ENCODE measurements at regions not wholly inside any gene's neighbourhood (a gene's known extent, or its start where the extent isn't known, plus 50 kb on each side); places are given as distances from the start of the nearest gene placed in this dataset.

DNA sequence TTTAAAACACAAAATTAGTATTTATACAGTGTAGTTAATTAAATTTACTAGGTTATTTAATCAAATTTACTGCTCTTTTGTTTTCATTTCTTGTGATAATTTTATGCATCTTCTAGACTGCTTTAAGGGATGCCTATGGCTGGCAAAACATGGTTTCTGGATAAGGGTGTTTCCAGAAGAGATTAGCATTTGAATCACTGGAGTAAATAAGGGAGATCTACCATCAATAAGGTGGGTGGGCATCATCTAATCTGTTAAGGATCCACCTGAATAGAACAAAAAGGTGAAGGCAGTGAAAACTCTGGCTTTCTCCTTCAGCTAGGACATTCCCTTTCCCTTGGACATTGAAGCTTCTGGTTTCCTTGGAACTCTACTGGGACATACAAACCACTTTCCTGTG lies 146.2 kb upstream of the LAMA2 start:
- no peak for DNase-seq
- Histone ChIP-seq H3K9me3 (ENCODE audit: control insufficient read depth in 2 of 3, insufficient read depth in 1 of 3, low read length in 3 of 3) (no peaks in the 10 kb centered on the region), H3K27ac (ENCODE audit: low read depth in 2 of 2, low read length in 2 of 2) (no peak overlapping the region), H3K4me1 (ENCODE audit: control insufficient read depth in 2 of 3, insufficient read depth in 2 of 3, low read depth in 1 of 3, low read length in 3 of 3) (no peaks in the 10 kb centered on the region), H3K9ac (ENCODE audit: low read length in 3 of 3) (no peak overlapping the region), H3K36me3 (ENCODE audit: control insufficient read depth in 2 of 3, insufficient read depth in 3 of 3, low read length in 3 of 3) (no peaks in the 10 kb centered on the region), H3K27me3 (ENCODE audit: control insufficient read depth, insufficient read depth, low read length) (no peaks in the 10 kb centered on the region), H3K4me3 (ENCODE audit: low read length in 3 of 3) (no peak overlapping the region)
- intact Hi-C loops (cut with DNase I): no loop called here
- FAIRE-seq: no peak
- no peak for TF ChIP-seq CTCF (IDR thresholded peaks at IDR 0.05; ENCODE audit: borderline replicate concordance, extremely low read depth, insufficient read depth)

DNA sequence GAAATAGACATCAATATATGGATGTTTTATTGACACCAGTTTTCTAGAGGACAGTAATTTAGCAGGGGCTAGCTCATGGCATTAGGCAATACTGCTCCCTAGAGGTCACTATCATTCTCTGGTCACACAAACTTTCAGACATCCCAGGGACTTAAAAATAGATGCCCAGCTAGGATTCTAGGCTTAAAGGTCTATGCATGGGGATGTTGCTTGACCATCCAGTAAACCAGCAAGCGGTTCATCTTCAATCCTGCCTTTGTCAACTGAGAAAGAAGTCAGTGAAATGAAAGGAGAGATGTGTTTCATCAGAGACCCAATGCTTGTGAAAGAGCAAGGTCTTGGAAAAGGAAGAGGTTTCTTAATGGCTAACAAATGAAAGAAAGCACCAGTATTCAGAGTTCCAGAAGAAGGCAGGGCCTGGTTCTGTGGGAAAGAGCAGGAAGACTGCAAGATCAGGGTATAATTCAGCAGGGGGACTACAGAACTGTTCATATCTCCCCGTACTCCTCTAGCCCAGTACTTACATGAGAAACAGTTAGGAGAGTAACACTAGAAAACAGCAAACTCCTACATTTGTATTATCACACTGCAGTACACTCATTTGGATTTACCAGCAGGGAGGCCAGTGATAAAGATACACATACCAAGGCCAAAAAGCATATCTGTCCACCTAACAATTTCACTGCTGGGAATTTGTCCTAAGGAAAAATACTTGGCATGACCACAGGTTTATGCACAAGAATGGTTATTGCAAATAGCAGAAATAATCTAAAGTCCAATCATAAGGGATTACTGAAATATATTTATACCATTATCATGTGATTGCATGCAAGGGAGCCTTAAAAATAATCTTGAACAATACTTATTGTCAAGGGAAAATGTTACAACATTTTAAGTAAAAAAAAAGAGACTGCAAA lies 151.4 kb upstream of the LAMA2 start:
- H3K27me3 ChIP-seq (ENCODE audit: control insufficient read depth, insufficient read depth, low read length): no peaks in the 10 kb centered on the region
- DNase-seq (peak in 3 of 5 donors; percentile 10 to 44 (median 31)), FAIRE-seq (no peak)
- H3K4me3 ChIP-seq (ENCODE audit: low read length in 3 of 3): no peak overlapping the region
- no peak overlapping the region for H3K9ac ChIP-seq (ENCODE audit: low read length in 3 of 3)
- H3K36me3 ChIP-seq (ENCODE audit: control insufficient read depth in 2 of 3, insufficient read depth in 3 of 3, low read length in 3 of 3): no peaks in the 10 kb centered on the region
- TF ChIP-seq CTCF (IDR thresholded peaks at IDR 0.05; ENCODE audit: borderline replicate concordance, extremely low read depth, insufficient read depth): peak; percentile 32
- H3K27ac ChIP-seq (ENCODE audit: low read depth in 2 of 2, low read length in 2 of 2): no peak overlapping the region
- intact Hi-C loops (cut with DNase I): no loop called here
- H3K4me1 ChIP-seq (ENCODE audit: control insufficient read depth in 2 of 3, insufficient read depth in 2 of 3, low read depth in 1 of 3, low read length in 3 of 3): no peaks in the 10 kb centered on the region
- H3K9me3 ChIP-seq (ENCODE audit: control insufficient read depth in 2 of 3, insufficient read depth in 1 of 3, low read length in 3 of 3): no peaks in the 10 kb centered on the region

DNA sequence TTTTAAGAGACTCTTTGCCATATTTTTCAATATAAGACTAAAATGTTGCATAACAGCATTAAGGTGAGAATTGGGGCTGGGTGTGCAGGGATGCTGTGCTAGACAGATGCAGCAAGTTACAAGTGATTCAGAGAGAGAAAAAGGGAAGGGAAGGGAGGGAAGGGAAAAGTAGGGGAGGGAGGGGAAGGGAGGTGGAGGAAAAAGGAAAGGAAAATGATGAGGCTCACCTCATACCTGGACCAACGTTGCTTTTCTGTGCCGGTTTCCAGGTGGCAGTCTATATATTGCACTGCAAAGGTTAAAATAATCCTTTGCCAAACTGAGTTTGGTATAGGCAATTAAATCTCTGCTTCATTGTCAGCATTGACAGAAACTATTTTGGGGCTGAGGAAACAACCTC lies 155.4 kb upstream of the LAMA2 start:
- H3K27ac ChIP-seq (ENCODE audit: low read depth in 2 of 2, low read length in 2 of 2): no peak overlapping the region
- no peaks in the 10 kb centered on the region for H3K4me1 ChIP-seq (ENCODE audit: control insufficient read depth in 2 of 3, insufficient read depth in 2 of 3, low read depth in 1 of 3, low read length in 3 of 3)
- FAIRE-seq (no peak), DNase-seq (no peak)
- no peak overlapping the region for H3K9ac ChIP-seq (ENCODE audit: low read length in 3 of 3)
- no peak overlapping the region for H3K4me3 ChIP-seq (ENCODE audit: low read length in 3 of 3)
- intact Hi-C loops (cut with DNase I): no loop called here
- H3K36me3 ChIP-seq (ENCODE audit: control insufficient read depth in 2 of 3, insufficient read depth in 3 of 3, low read length in 3 of 3): no peaks in the 10 kb centered on the region
- H3K9me3 ChIP-seq (ENCODE audit: control insufficient read depth in 2 of 3, insufficient read depth in 1 of 3, low read length in 3 of 3): no peaks in the 10 kb centered on the region
- H3K27me3 ChIP-seq (ENCODE audit: control insufficient read depth, insufficient read depth, low read length): no peaks in the 10 kb centered on the region
- TF ChIP-seq CTCF (IDR thresholded peaks at IDR 0.05; ENCODE audit: borderline replicate concordance, extremely low read depth, insufficient read depth): no peak

All from kidney (tissue), 13 donors.